HEK293T (cell line): ENCODE measurements at regions not wholly inside any gene's neighbourhood (a gene's known extent, or its start where the extent isn't known, plus 50 kb on each side); places are given as distances from the start of the nearest gene placed in this dataset.

Source experiments
- BHLHE40 ChIP-seq: fragments of 450-650 bp; IDR thresholded peaks from 2 replicates; pipeline ENCODE4 v1.6.1; 2016; ENCODE audit warnings: mild to moderate bottlenecking, moderate library complexity, borderline replicate concordance
- CTBP1 ChIP-seq: fragments of 450-650 bp; IDR thresholded peaks from 2 replicates; pipeline ENCODE4 v1.6.1; 2016; ENCODE audit warnings: borderline replicate concordance
- ELF4 ChIP-seq: fragments of 450-650 bp; IDR thresholded peaks from 2 replicates; pipeline ENCODE4 v1.6.1; 2017; ENCODE audit warnings: antibody characterized with exemption
- FOXK2 ChIP-seq: fragments of 450-650 bp; IDR thresholded peaks from 2 replicates; pipeline ENCODE4 v1.6.1; 2016; ENCODE audit warnings: mild to moderate bottlenecking
- FOXM1 ChIP-seq: fragments of 450-650 bp; IDR thresholded peaks from 2 replicates; pipeline ENCODE4 v1.6.1; 2017; ENCODE audit warnings: mild to moderate bottlenecking, borderline replicate concordance
- HDGF ChIP-seq: fragments of 450-650 bp; IDR thresholded peaks from 2 replicates; pipeline ENCODE4 v1.6.1; 2017; ENCODE audit warnings: antibody characterized with exemption, borderline replicate concordance
- L3MBTL2 ChIP-seq: fragments of 450-650 bp; conservative IDR thresholded peaks from 2 replicates; pipeline ENCODE4 v1.6.1; 2016; ENCODE audit warnings: mild to moderate bottlenecking
- LEF1 ChIP-seq: fragments of 450-650 bp; IDR thresholded peaks from 2 replicates; pipeline ENCODE4 v1.6.1; 2017; ENCODE audit warnings: mild to moderate bottlenecking, borderline replicate concordance
- NFRKB ChIP-seq: fragments of 450-650 bp; IDR thresholded peaks from 2 replicates; pipeline ENCODE4 v1.6.1; 2016; ENCODE audit warnings: mild to moderate bottlenecking, moderate library complexity
- PKNOX1 ChIP-seq: fragments of 450-650 bp; IDR thresholded peaks from 2 replicates; pipeline ENCODE4 v1.6.1; 2016
- SP1 ChIP-seq: fragments of 450-650 bp; IDR thresholded peaks from 2 replicates; pipeline ENCODE4 v1.6.1; 2017
- SUZ12 ChIP-seq: fragments of 450-650 bp; IDR thresholded peaks from 2 replicates; pipeline ENCODE4 v1.6.1; 2016; ENCODE audit warnings: mild to moderate bottlenecking
- TARDBP ChIP-seq: fragments of 450-650 bp; IDR thresholded peaks from 2 replicates; pipeline ENCODE4 v1.6.1; 2016
- ZNF384 ChIP-seq: fragments of 450-650 bp; IDR thresholded peaks from 2 replicates; pipeline ENCODE4 v1.6.1; 2016

GRCh38 chr20:10992731-10993130 lies 318.9 kb upstream of the JAG1 start:
- TF ChIP-seq LEF1 (no peak), PKNOX1 (no peak), TARDBP (no peak), SUZ12 (no peak), SP1 (no peak), FOXK2 (no peak), L3MBTL2 (no peak), BHLHE40 (no peak), NFRKB (no peak), HDGF (no peak), FOXM1 (no peak), ZNF384 (no peak), ELF4 (no peak), CTBP1 (no peak)
